Hepatocyte (in vitro differentiated cells): ENCODE measurements at regions not wholly inside any gene's neighbourhood (a gene's known extent, or its start where the extent isn't known, plus 50 kb on each side); places are given as distances from the start of the nearest gene placed in this dataset.

ENCODE experiments used
- CTCF ChIP-seq: fragments of 200-600 bp; sonication (generic); IDR thresholded peaks from 2 replicates; pipeline ENCODE4 v1.5.1; 2016; ENCODE audit warnings: antibody characterized with exemption, mild to moderate bottlenecking; ENCODE audit not compliant: poor library complexity
- EZH2 ChIP-seq: fragments of 200-600 bp; sonication (generic); IDR thresholded peaks from 2 replicates; pipeline ENCODE4 v1.6.1; 2016; ENCODE audit warnings: antibody characterized with exemption, mild to moderate bottlenecking, borderline replicate concordance

GRCh38 chr4:133474501-133474900 lies 325.4 kb downstream of the PCDH10 start:
- no peak for TF ChIP-seq CTCF
- no peak for TF ChIP-seq EZH2
